GM23248 (cell line): ENCODE measurements at regions not wholly inside any gene's neighbourhood (a gene's known extent, or its start where the extent isn't known, plus 50 kb on each side); places are given as distances from the start of the nearest gene placed in this dataset.

Experiments used
- EZH2 ChIP-seq: fragments of 200-600 bp; sonication (generic); IDR thresholded peaks from 2 replicates; pipeline ENCODE4 v1.6.1; 2018; ENCODE audit warnings: antibody characterized with exemption, mild to moderate bottlenecking; ENCODE audit not compliant: insufficient read depth, poor library complexity, severe bottlenecking
- EZH2phosphoT487 ChIP-seq: fragments of 200-600 bp; sonication (generic); IDR thresholded peaks from 2 replicates; pipeline ENCODE4 v1.6.1; 2018; ENCODE audit warnings: antibody characterized with exemption, moderate library complexity, mild to moderate bottlenecking, low read depth; ENCODE audit not compliant: insufficient read depth

- TF ChIP-seq EZH2, result no peak
- no peak for TF ChIP-seq EZH2phosphoT487
Observed at GRCh38 chr12:77222336-77222735, 157.0 kb upstream of the E2F7 start.
